H1 (cell line): ENCODE measurements at regions not wholly inside any gene's neighbourhood (a gene's known extent, or its start where the extent isn't known, plus 50 kb on each side); places are given as distances from the start of the nearest gene placed in this dataset.

Experiments
- CTCF ChIA-PET: fragments of 300-600 bp; sonication (Branson Sonifier 250); formaldehyde crosslinking; loops from one replicate; lab custom pipeline; 2021; ENCODE audit not compliant: partially characterized antibody; lab: Charles Lee
- POLR2A ChIA-PET: fragments of 300-600 bp; sonication (Branson Sonifier 250); formaldehyde crosslinking; loops from one replicate; lab custom pipeline; 2021; ENCODE audit warnings: inconsistent platforms; ENCODE audit not compliant: partially characterized antibody; lab: Charles Lee
- DNase-seq, 2 experiments: peaks; one replicate each; pipeline versions ENCODE4 v3.0.0 to v3.0.0-alpha.2; 2010 to 2022; ENCODE audit warnings: low spot score in 2 of 2, low read depth in 1 of 2, mixed read lengths in 1 of 2
- FAIRE-seq: peaks from 2 replicates; lab custom pipeline; 2011; peaks lifted over from hg19 to GRCh38; lab: Jason Lieb, UNC
- H2AFZ ChIP-seq: 2 replicates; pipeline ENCODE4 v1.8.1; 2012; ENCODE audit warnings: low read length, inconsistent platforms
- H2AK5ac ChIP-seq: 2 replicates; pipeline ENCODE4 v1.6.1; 2013; ENCODE audit warnings: low read depth, low read length
- H2BK120ac ChIP-seq: replicated peaks from 2 replicates; pipeline ENCODE3; 2013; ENCODE audit warnings: low read depth, low read length, inconsistent platforms
- H2BK12ac ChIP-seq: 2 replicates; pipeline ENCODE4 v1.6.1; 2013; ENCODE audit warnings: low read depth, low read length
- H2BK15ac ChIP-seq: 2 replicates; pipeline ENCODE4 v1.6.1; 2013; ENCODE audit warnings: low read length
- H2BK20ac ChIP-seq: 2 replicates; pipeline ENCODE4 v1.6.1; 2013; ENCODE audit warnings: low read length
- H2BK5ac ChIP-seq: 2 replicates; pipeline ENCODE4 v1.6.1; 2013; ENCODE audit warnings: low read depth, low read length
- H3K14ac ChIP-seq: 2 replicates; pipeline ENCODE4 v1.6.1; 2013; ENCODE audit warnings: inconsistent platforms; ENCODE audit not compliant: insufficient read length
- H3K18ac ChIP-seq: 2 replicates; pipeline ENCODE4 v1.6.1; 2013; ENCODE audit warnings: low read length; ENCODE audit errors: extremely low read depth
- H3K23ac ChIP-seq: 2 replicates; pipeline ENCODE4 v1.6.1; 2013; ENCODE audit warnings: inconsistent platforms; ENCODE audit not compliant: insufficient read length
- H3K23me2 ChIP-seq: 2 replicates; pipeline ENCODE4 v1.6.1; 2013; ENCODE audit warnings: low read depth, low read length
- H3K27ac ChIP-seq: 2 replicates; pipeline ENCODE4 v1.6.1; 2011; ENCODE audit warnings: low read depth, low read length, inconsistent platforms
- H3K27me3 ChIP-seq, 4 experiments: replicated peaks in 1 of 4; 1 replicate in 1 of 4; 2 replicates in 3 of 4; pipeline versions ENCODE4 v1.6.1 to v1.8.1; 2011 to 2013; ENCODE audit warnings: low read length in 3 of 4, mild to moderate bottlenecking in 3 of 4, inconsistent platforms in 2 of 4, mixed read lengths in 2 of 4, moderate library complexity in 1 of 4; ENCODE audit not compliant: control insufficient read depth in 3 of 4, insufficient read depth in 3 of 4; ENCODE audit errors: extremely low read depth in 1 of 4
- H3K36me3 ChIP-seq, 4 experiments: 2 replicates each; pipeline versions ENCODE4 v1.6.1 to v1.8.1; 2011 to 2013; ENCODE audit warnings: mild to moderate bottlenecking in 4 of 4, low read length in 3 of 4, moderate library complexity in 2 of 4, control low read depth in 1 of 4, inconsistent platforms in 1 of 4; ENCODE audit not compliant: insufficient read depth in 4 of 4, control insufficient read depth in 2 of 4
- H3K4ac ChIP-seq: replicated peaks from 2 replicates; pipeline ENCODE3; 2013; ENCODE audit warnings: low read length, low read depth, mixed read lengths, inconsistent platforms; ENCODE audit not compliant: insufficient read length
- H3K4me1 ChIP-seq, 4 experiments: replicated peaks in 1 of 4; 1 replicate in 1 of 4; 2 replicates in 3 of 4; pipeline versions ENCODE4 v1.6.1 to v1.8.1; 2011 to 2013; ENCODE audit warnings: low read length in 3 of 4, inconsistent platforms in 2 of 4, mixed read lengths in 1 of 4; ENCODE audit not compliant: insufficient read depth in 4 of 4, control insufficient read depth in 3 of 4
- H3K4me2 ChIP-seq, 2 experiments: 2 replicates each; pipeline versions ENCODE4 v1.6.1 to v1.8.1; 2011 to 2013; ENCODE audit warnings: low read depth in 2 of 2, low read length in 2 of 2, control low read depth in 1 of 2, inconsistent platforms in 1 of 2, mild to moderate bottlenecking in 1 of 2; ENCODE audit not compliant: insufficient read depth in 1 of 2
- H3K4me3 ChIP-seq, 4 experiments: fragments of 200-600, 300-600 bp in 1 of 4; sonication (generic), shearing (Covaris generic), sonication (Bioruptor Twin) in 1 of 4; 2 replicates each; pipeline versions ENCODE4 v1.5.1 to v1.8.1; 2011 to 2016; ENCODE audit warnings: low read length in 4 of 4, low read depth in 3 of 4, control low read depth in 2 of 4, inconsistent platforms in 2 of 4, mild to moderate bottlenecking in 2 of 4, mixed read lengths in 1 of 4, moderate library complexity in 1 of 4; ENCODE audit not compliant: insufficient read depth in 2 of 4; ENCODE audit errors: extremely low read depth in 1 of 4
- H3K56ac ChIP-seq: replicated peaks from 2 replicates; pipeline ENCODE3; 2013; ENCODE audit warnings: low read depth, mild to moderate bottlenecking, mixed read lengths, low read length, inconsistent platforms; ENCODE audit not compliant: insufficient read length
- H3K79me1 ChIP-seq: 2 replicates; pipeline ENCODE4 v1.6.1; 2013; ENCODE audit warnings: low read depth, low read length, control low read depth
- H3K79me2 ChIP-seq, 2 experiments: 2 replicates each; pipeline versions ENCODE4 v1.6.1 to v1.8.1; 2012 to 2013; ENCODE audit warnings: low read length in 2 of 2, mild to moderate bottlenecking in 2 of 2, inconsistent platforms in 1 of 2; ENCODE audit not compliant: insufficient read depth in 2 of 2, control insufficient read depth in 1 of 2
- H3K9ac ChIP-seq, 4 experiments: replicated peaks in 1 of 4; 1 replicate in 1 of 4; 2 replicates in 3 of 4; pipeline versions ENCODE4 v1.6.1 to v1.8.1; 2011 to 2013; ENCODE audit warnings: low read depth in 3 of 4, low read length in 3 of 4, control low read depth in 2 of 4, mild to moderate bottlenecking in 2 of 4, moderate library complexity in 2 of 4, inconsistent platforms in 1 of 4; ENCODE audit errors: extremely low read depth in 1 of 4
- H3K9me3 ChIP-seq, 2 experiments: 2 replicates each; pipeline versions ENCODE4 v1.6.1 to v1.8.1; 2012 to 2013; ENCODE audit warnings: mild to moderate bottlenecking in 2 of 2, moderate library complexity in 2 of 2, control low read depth in 1 of 2, inconsistent platforms in 1 of 2, low read depth in 1 of 2, low read length in 1 of 2, mixed read lengths in 1 of 2; ENCODE audit not compliant: insufficient read depth in 2 of 2
- H4K20me1 ChIP-seq, 2 experiments: replicated peaks in 1 of 2; 2 replicates each; pipeline versions ENCODE3 to v1.8.1; 2011 to 2013; ENCODE audit warnings: inconsistent platforms in 2 of 2, low read length in 2 of 2, mild to moderate bottlenecking in 1 of 2; ENCODE audit not compliant: insufficient read depth in 2 of 2, control insufficient read depth in 1 of 2
- H4K5ac ChIP-seq: 2 replicates; pipeline ENCODE4 v1.6.1; 2013; ENCODE audit warnings: low read length, low read depth, mixed read lengths, inconsistent platforms; ENCODE audit not compliant: insufficient read length
- H4K8ac ChIP-seq: 2 replicates; pipeline ENCODE4 v1.8.0; 2013; ENCODE audit warnings: mild to moderate bottlenecking, moderate library complexity, low read length, inconsistent platforms; ENCODE audit not compliant: insufficient read depth; ENCODE audit errors: extremely low read depth
- H4K91ac ChIP-seq: replicated peaks from 2 replicates; pipeline ENCODE3; 2013; ENCODE audit warnings: low read length, mixed read lengths, inconsistent platforms; ENCODE audit not compliant: insufficient read length
- BCL11A ChIP-seq, 2 experiments: IDR thresholded peaks; one replicate each; pipeline ENCODE4 v1.6.1; 2011; ENCODE audit warnings: low read depth in 2 of 2, low read length in 2 of 2, mild to moderate bottlenecking in 2 of 2
- CEBPB ChIP-seq: IDR thresholded peaks from 2 replicates; pipeline ENCODE4 v1.6.1; 2012; ENCODE audit warnings: low read depth, low read length
- E2F6 ChIP-seq: IDR thresholded peaks from 2 replicates; pipeline ENCODE4 v1.6.1; 2012; ENCODE audit warnings: inconsistent platforms
- MAX ChIP-seq: IDR thresholded peaks from 2 replicates; pipeline ENCODE4 v1.6.1; 2012; ENCODE audit warnings: inconsistent platforms
- RBBP5 ChIP-seq: IDR thresholded peaks from 2 replicates; pipeline ENCODE4 v1.7.1; 2012; ENCODE audit warnings: low read depth, mild to moderate bottlenecking, inconsistent platforms, low read length, moderate library complexity, borderline replicate concordance
- TAF1 ChIP-seq: IDR thresholded peaks from 2 replicates; pipeline ENCODE4 v1.6.1; 2011; ENCODE audit warnings: mild to moderate bottlenecking, low read depth, low read length
- TCF12 ChIP-seq: IDR thresholded peaks from 2 replicates; pipeline ENCODE4 v1.6.1; 2011; ENCODE audit warnings: low read depth, mild to moderate bottlenecking, low read length
- WGBS, 2 experiments: shearing (Covaris generic) in 1 of 2; methylation state at CpG; one replicate each; pipeline versions ENCODE4 v1.1.6 to v1.1.7; 2013 to 2015; ENCODE audit warnings: low lambda C conversion rate in 2 of 2, mixed read lengths in 2 of 2, inconsistent platforms in 1 of 2, low coverage in 1 of 2, missing lambda C conversion rate in 1 of 2; ENCODE audit not compliant: insufficient replicate concordance in 2 of 2, insufficient coverage in 1 of 2, insufficient read length in 1 of 2; ENCODE audit errors: extremely low coverage in 1 of 2, missing lambda C conversion rate in 1 of 2; 5-methylcytosine and 5-hydroxymethylcytosine counted together

- no peaks in the 10 kb centered on the region for H3K36me3 ChIP-seq
- peaks cover 0 to 6% of the 10 kb centered on the region in 2 experiments for H4K20me1 ChIP-seq
- H3K27ac ChIP-seq, result no peak overlapping the region
- H2BK5ac ChIP-seq, result no peak overlapping the region
- peak overlapping the region; percentile 47 to 48 for H3K4me2 ChIP-seq
- no peak overlapping the region for H3K56ac ChIP-seq
- no peak overlapping the region for H3K14ac ChIP-seq
- H2AFZ ChIP-seq, result no peak overlapping the region
- no peaks in the 10 kb centered on the region for H3K79me2 ChIP-seq
- peaks cover 0 to 33% (median 21%) of the 10 kb centered on the region in 4 experiments; a peak in 6 of 7 replicates for H3K4me1 ChIP-seq
- 0 out of 2 replicates have a peak overlapping the region, but pooled peaks have one; percentile 22 for H4K8ac ChIP-seq
- no peak overlapping the region for H3K4me3 ChIP-seq
- no peak overlapping the region for H3K4ac ChIP-seq
- H3K79me1 ChIP-seq, result no peaks in the 10 kb centered on the region
- ChIA-PET CTCF (interaction anchor here (0.6 to 5.8 kb wide), 11 partner anchors 13 to 281 kb away, joined by 3 to 43 read pairs (median 4); partner anchors contain the start of gene P2RX2), POLR2A (interaction anchor here (1.1 to 1.7 kb wide), 3 partner anchors 10 to 181 kb away, joined by 3 to 5 read pairs (median 4); no protein-coding TSS in a partner anchor)
- no peak overlapping the region; a peak in 1 of 7 replicates for H3K9ac ChIP-seq
- H3K18ac ChIP-seq, result no peak overlapping the region
- no peak for DNase-seq
- no peak overlapping the region for H2BK20ac ChIP-seq
- H3K23me2 ChIP-seq, result no peaks in the 10 kb centered on the region
- no peak overlapping the region for H2BK12ac ChIP-seq
- H2BK15ac ChIP-seq, result no peak overlapping the region
- no peak overlapping the region for H4K5ac ChIP-seq
- no peak for FAIRE-seq
- no peak overlapping the region for H3K23ac ChIP-seq
- H3K27me3 ChIP-seq, result peaks cover 25 to 72% (median 63%) of the 10 kb centered on the region in 4 experiments
- 80% methylated on average over 38 of the region's 39 CpGs; no CpG with 5 or more reads in 1 of the 2 experiments for whole genome bisulfite sequencing, 2 experiments
- TF ChIP-seq E2F6 (peak; percentile 57), CEBPB (no peak), BCL11A (IDR thresholded peaks at IDR 0.05; ENCODE audit: low read depth in 2 of 2, low read length in 2 of 2) (no peak), TAF1 (no peak), MAX (0 out of 2 replicates have a peak, but pooled peaks have one; percentile 53), RBBP5 (0 out of 2 replicates have a peak, but pooled peaks have one; percentile 9), TCF12 (no peak)
- no peak overlapping the region for H4K91ac ChIP-seq
- H2BK120ac ChIP-seq, result no peak overlapping the region
- peaks cover 14 to 31% of the 10 kb centered on the region in 2 experiments; a peak in 3 of 4 replicates for H3K9me3 ChIP-seq
- no peak overlapping the region for H2AK5ac ChIP-seq
These were observed 61.7 kb upstream of the FBRSL1 start for GRCh38 chr12:132427999-132428935.
